Kidney (tissue), 13 donors: ENCODE measurements at regions not wholly inside any gene's neighbourhood (a gene's known extent, or its start where the extent isn't known, plus 50 kb on each side); places are given as distances from the start of the nearest gene placed in this dataset.

Experiments used
- DNase-seq, 5 donors: peaks; one replicate each; pipeline ENCODE4 v3.0.0-alpha.2; 2013 to 2020
- FAIRE-seq: peaks from 2 replicates; lab custom pipeline; 2012; peaks lifted over from hg19 to GRCh38; lab: Jason Lieb, UNC
- H3K27ac ChIP-seq, 2 donors: one replicate each; pipeline ENCODE4 v1.7.0; 2013; ENCODE audit warnings: low read depth in 2 of 2, low read length in 2 of 2, inconsistent platforms in 1 of 2
- H3K27me3 ChIP-seq: one replicate; pipeline ENCODE4 v1.7.1; 2013; ENCODE audit warnings: low read length, inconsistent platforms; ENCODE audit not compliant: control insufficient read depth, insufficient read depth
- H3K36me3 ChIP-seq, 3 donors: one replicate each; pipeline versions ENCODE4 v1.7.0 to v1.7.1; 2013; ENCODE audit warnings: low read length in 3 of 3, control low read depth in 1 of 3, inconsistent platforms in 1 of 3; ENCODE audit not compliant: insufficient read depth in 3 of 3, control insufficient read depth in 2 of 3
- H3K4me1 ChIP-seq, 3 donors: one replicate each; pipeline versions ENCODE4 v1.7.0 to v1.7.1; 2013; ENCODE audit warnings: low read length in 3 of 3, inconsistent platforms in 1 of 3, low read depth in 1 of 3; ENCODE audit not compliant: control insufficient read depth in 2 of 3, insufficient read depth in 2 of 3
- H3K4me3 ChIP-seq, 3 donors: one replicate each; pipeline versions ENCODE4 v1.7.0 to v1.8.1; 2013; ENCODE audit warnings: low read length in 3 of 3, control low read depth in 1 of 3, inconsistent platforms in 1 of 3
- H3K9ac ChIP-seq, 3 donors: one replicate each; pipeline versions ENCODE4 v1.7.0 to v1.7.1; 2013; ENCODE audit warnings: low read length in 3 of 3, control low read depth in 1 of 3, inconsistent platforms in 1 of 3
- H3K9me3 ChIP-seq, 3 donors: one replicate each; pipeline versions ENCODE4 v1.7.0 to v1.7.1; 2013; ENCODE audit warnings: low read length in 3 of 3, control low read depth in 1 of 3, inconsistent platforms in 1 of 3; ENCODE audit not compliant: control insufficient read depth in 2 of 3, insufficient read depth in 1 of 3
- CTCF ChIP-seq: IDR thresholded peaks from 3 replicates; pipeline ENCODE4 v1.5.1; 2012; ENCODE audit warnings: mild to moderate bottlenecking, moderate library complexity, borderline replicate concordance; ENCODE audit not compliant: insufficient read depth; ENCODE audit errors: extremely low read depth
- intact Hi-C: fragments of 100-400 bp; cut with DNase I; formaldehyde crosslinking; loops from one replicate; pipeline ENCODE4 v1.11.1; 2022
- donor health status: control.
- donor health status: control.
- donor health status: control.
- donor health status: control.
- donor health status: control.
- donor health status: DM: yes; HTN: yes; CAD: no.
- donor health status: Normal renal cell carcinoma (clear cell type).

- no peak for TF ChIP-seq CTCF
- Histone ChIP-seq H3K36me3 (no peaks in the 10 kb centered on the region), H3K4me3 (no peak overlapping the region), H3K9me3 (peaks cover 0 to 10% (median 0%) of the 10 kb centered on the region in 3 donors), H3K27me3 (no peaks in the 10 kb centered on the region), H3K9ac (no peak overlapping the region), H3K27ac (no peak overlapping the region), H3K4me1 (no peaks in the 10 kb centered on the region)
- DNase-seq (peak in 1 of 5 donors; percentile 12), FAIRE-seq (no peak)
- intact Hi-C loops: no loop called here
Measured at GRCh38 chr6:40163924-40164323, 229.7 kb upstream of the MOCS1 start.

DNA sequence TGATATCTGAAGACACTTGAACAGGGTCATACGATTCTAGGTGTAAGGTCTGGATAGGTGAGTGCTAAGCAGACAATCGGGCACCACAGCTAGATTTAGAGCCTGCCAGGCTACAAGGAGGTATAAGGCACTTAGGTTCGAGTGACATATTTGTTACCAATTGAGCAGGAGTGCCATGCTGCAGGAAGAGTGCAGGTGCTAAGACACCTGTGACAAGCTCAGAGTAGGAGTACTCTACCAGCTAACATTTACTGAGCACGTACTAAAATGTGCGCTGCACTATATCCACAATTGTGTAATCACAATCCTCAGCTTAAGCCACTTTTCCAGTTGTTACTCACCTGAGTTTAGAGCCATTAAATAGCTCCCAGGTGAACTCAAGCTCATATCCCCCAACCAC is 227.8 kb upstream of the MOCS1 start:
- no peak for FAIRE-seq
- no peak for DNase-seq
- Histone ChIP-seq H3K27me3 (no peaks in the 10 kb centered on the region), H3K9me3 (peaks cover 0 to 10% (median 0%) of the 10 kb centered on the region in 3 donors), H3K27ac (no peak overlapping the region), H3K4me3 (no peak overlapping the region), H3K4me1 (no peaks in the 10 kb centered on the region), H3K9ac (no peak overlapping the region), H3K36me3 (no peaks in the 10 kb centered on the region)
- intact Hi-C loops: no loop called here
- TF ChIP-seq CTCF: no peak

GRCh38 chr6:40160826-40161225 is 226.6 kb upstream of the MOCS1 start:
- intact Hi-C loops: no loop called here

More at GRCh38 chr6:40160826-40161225, 226.6 kb upstream of the MOCS1 start:
- Histone ChIP-seq H3K36me3 (no peaks in the 10 kb centered on the region), H3K4me3 (no peak overlapping the region), H3K4me1 (no peaks in the 10 kb centered on the region), H3K27me3 (no peaks in the 10 kb centered on the region), H3K27ac (no peak overlapping the region), H3K9me3 (peaks cover 0 to 10% (median 2%) of the 10 kb centered on the region in 3 donors), H3K9ac (no peak overlapping the region)
- no peak for FAIRE-seq
- peak in 1 of 5 donors; percentile 15 for DNase-seq
- no peak for TF ChIP-seq CTCF
